HepG2 (cell line): ENCODE measurements at regions not wholly inside any gene's neighbourhood (a gene's known extent, or its start where the extent isn't known, plus 50 kb on each side); places are given as distances from the start of the nearest gene placed in this dataset.

Experiments used
- ATAC-seq: fragments of 200-7000 bp; cut with Tn5 transposase; 3 replicates; pipeline ENCODE4 v1.9.1; 2020; ENCODE audit warnings: mild to moderate bottlenecking, moderate library complexity
- BruUV-seq: library from RNA; stranded (reverse); fragments of 400-500 nt; replicated peaks from 2 replicates; lab custom pipeline; 2021; lab: Mats Ljungman, UMichigan
- CTCF ChIA-PET: fragments of 300-600 bp; formaldehyde crosslinking; extraction: SDS; loops from one replicate; lab custom pipeline; 2021; ENCODE audit warnings: low total read pairs, inconsistent platforms, low intra/inter-chr PET ratio; lab: Yijun Ruan, JAX
- POLR2A ChIA-PET: fragments of 350-600 bp; sonication (Branson Sonifier 250); formaldehyde crosslinking; loops from one replicate; lab custom pipeline; 2020; ENCODE audit warnings: antibody characterized with exemption, inconsistent platforms; lab: Yijun Ruan, JAX
- DNase-seq: peaks from one replicate; pipeline ENCODE4 v3.0.0-alpha.2; 2015; ENCODE audit warnings: low spot score
- FAIRE-seq: peaks from 3 replicates; lab custom pipeline; 2011; peaks lifted over from hg19 to GRCh38; lab: Jason Lieb, UNC
- H2AFZ ChIP-seq: one replicate; pipeline ENCODE4 v1.6.1; 2011; ENCODE audit warnings: low read length, inconsistent platforms
- H3K27ac ChIP-seq: fragments of 300-600 bp; 3 replicates; pipeline ENCODE4 v1.8.0; 2011; ENCODE audit warnings: mixed run types, mild to moderate bottlenecking, mixed read lengths, low read length, inconsistent platforms; ENCODE audit not compliant: insufficient read depth; ENCODE audit errors: extremely low read length
- H3K27me3 ChIP-seq, 2 experiments: fragments of 200-600 bp in 1 of 2; 2 replicates in 1 of 2; 3 replicates in 1 of 2; pipeline versions ENCODE4 v1.6.0 to v1.8.0; 2011; ENCODE audit warnings: low read length in 2 of 2, mild to moderate bottlenecking in 2 of 2, moderate library complexity in 2 of 2, inconsistent platforms in 1 of 2; ENCODE audit not compliant: insufficient read depth in 2 of 2, control insufficient read depth in 1 of 2
- H3K36me3 ChIP-seq, 2 experiments: fragments of 200-600 bp in 1 of 2; replicated peaks in 1 of 2; 2 replicates in 1 of 2; 3 replicates in 1 of 2; pipeline versions ENCODE4 v1.5.1 to v1.8.0; 2011; ENCODE audit warnings: low read length in 2 of 2, inconsistent platforms in 1 of 2; ENCODE audit not compliant: insufficient read depth in 2 of 2, control insufficient read depth in 1 of 2
- H3K4me1 ChIP-seq: 2 replicates; pipeline ENCODE4 v1.5.1; 2012; ENCODE audit warnings: low read length, inconsistent platforms; ENCODE audit not compliant: insufficient read depth
- H3K4me2 ChIP-seq: 2 replicates; pipeline ENCODE4 v1.6.0; 2011; ENCODE audit warnings: low read depth, low read length, inconsistent platforms
- H3K4me3 ChIP-seq, 3 experiments: fragments of 200-600 bp in 1 of 3; sonication (generic), shearing (Covaris generic) in 1 of 3; replicated peaks in 1 of 3; 2 replicates each; pipeline ENCODE4 v1.5.1; 2011 to 2016; ENCODE audit warnings: low read length in 3 of 3, inconsistent platforms in 2 of 3, low read depth in 2 of 3, mild to moderate bottlenecking in 2 of 3, control low read depth in 1 of 3, mixed read lengths in 1 of 3; ENCODE audit not compliant: insufficient read depth in 1 of 3
- H3K79me2 ChIP-seq: one replicate; pipeline ENCODE4 v1.6.1; 2011; ENCODE audit warnings: low read length, inconsistent platforms; ENCODE audit not compliant: insufficient read depth
- H3K9ac ChIP-seq: 2 replicates; pipeline ENCODE4 v1.6.0; 2011; ENCODE audit warnings: mild to moderate bottlenecking, low read depth, low read length, inconsistent platforms; ENCODE audit not compliant: insufficient read depth
- H3K9me3 ChIP-seq: 2 replicates; pipeline ENCODE4 v1.5.1; 2012; ENCODE audit warnings: mild to moderate bottlenecking, low read length
- H4K20me1 ChIP-seq: 2 replicates; pipeline ENCODE4 v1.6.0; 2011; ENCODE audit warnings: inconsistent platforms, mild to moderate bottlenecking, low read length, moderate library complexity; ENCODE audit not compliant: insufficient read depth
- ESRRA ChIP-seq: sonication (generic); formaldehyde crosslinking; IDR thresholded peaks from 2 replicates; pipeline ENCODE4 v1.5.1; 2020; ENCODE audit warnings: mild to moderate bottlenecking, low read depth, missing genetic modification reagents
- HMG20B ChIP-seq: conservative IDR thresholded peaks from 2 replicates; pipeline ENCODE4 v1.6.1; 2016; ENCODE audit warnings: missing genetic modification reagents, missing compliant biosample characterization
- MIXL1 ChIP-seq: IDR thresholded peaks from 2 replicates; pipeline ENCODE4 v1.6.1; 2016
- NPAS2 ChIP-seq: sonication (generic); formaldehyde crosslinking; IDR thresholded peaks from 2 replicates; pipeline ENCODE4 v1.8.0; 2022; ENCODE audit warnings: mild to moderate bottlenecking, missing genetic modification reagents, borderline replicate concordance
- PAWR ChIP-seq: sonication (generic); formaldehyde crosslinking; IDR thresholded peaks from 2 replicates; pipeline ENCODE4 v1.4.0; 2020; ENCODE audit warnings: missing genetic modification reagents, mild to moderate bottlenecking, borderline replicate concordance
- SMYD3 ChIP-seq: sonication (generic); formaldehyde crosslinking; IDR thresholded peaks from 2 replicates; pipeline ENCODE4 v1.8.1; 2023; ENCODE audit warnings: mild to moderate bottlenecking, missing genetic modification reagents
- SRSF1 ChIP-seq: fragments of 200-400 bp; formaldehyde crosslinking; optimal IDR thresholded peaks from 2 replicates; pipeline ENCODE3; 2017; ENCODE audit warnings: mild to moderate bottlenecking, low read depth, low read length, moderate library complexity
- ZNF263 ChIP-seq: sonication (generic); formaldehyde crosslinking; IDR thresholded peaks from 2 replicates; pipeline ENCODE4 v1.4.0; 2020; ENCODE audit warnings: missing genetic modification reagents
- ZNF577 ChIP-seq: sonication (generic); formaldehyde crosslinking; IDR thresholded peaks from 2 replicates; pipeline ENCODE4 v1.4.0; 2020; ENCODE audit warnings: mild to moderate bottlenecking, low read depth, missing genetic modification reagents, borderline replicate concordance
- WGBS: methylation state at CpG from one replicate; pipeline ENCODE4 v1.1.6; 2017; ENCODE audit warnings: low lambda C conversion rate; 5-methylcytosine and 5-hydroxymethylcytosine counted together
- in situ Hi-C: cut with HindIII; loops from 2 replicates; pipeline ENCODE4 v1.10.0; 2017; ENCODE audit warnings: low pct_unique_long_range_greater_than_20kb; ENCODE audit not compliant: extremely low pct_ligation_motif_present
- intact Hi-C: fragments of 100-400 bp; cut with micrococcal nuclease; formaldehyde crosslinking; loops from one replicate; pipeline ENCODE4 v1.10.0; 2022; ENCODE audit not compliant: unreplicated experiment
- TF ChIP-seq, protein P1 (sequence below): sonication (generic); formaldehyde crosslinking; IDR thresholded peaks from 2 replicates; pipeline ENCODE4 v1.4.0; 2020; ENCODE audit warnings: low read depth, missing genetic modification reagents
- TF ChIP-seq, protein P2 (sequence below): IDR thresholded peaks from 2 replicates; pipeline ENCODE4 v1.6.1; 2016; ENCODE audit warnings: missing compliant biosample characterization, missing genetic modification reagents, borderline replicate concordance
- TF ChIP-seq, protein P3 (sequence below): IDR thresholded peaks from 2 replicates; pipeline ENCODE4 v1.6.1; 2016

DNA sequence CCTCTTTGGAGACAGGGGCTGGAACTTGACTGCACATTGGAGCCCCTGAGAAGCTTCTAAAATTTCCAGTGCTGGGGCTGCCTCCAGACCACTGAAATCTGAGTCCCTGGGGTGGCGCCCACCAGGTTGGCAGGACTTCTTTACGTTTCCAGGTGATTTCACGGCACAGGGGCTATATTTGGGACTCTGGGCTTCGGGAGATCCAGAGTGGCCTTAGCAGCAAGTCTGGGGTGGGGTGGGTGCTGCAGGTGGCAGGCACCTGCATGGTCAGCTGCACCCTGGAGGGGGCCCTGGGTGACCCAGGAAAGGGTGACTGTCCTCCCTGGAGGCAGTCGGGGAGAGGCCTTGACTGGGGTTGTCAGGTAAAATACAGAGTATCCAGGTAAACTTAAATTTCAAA lies 135.5 kb upstream of the PHACTR3 start:
- H4K20me1 ChIP-seq: no peaks in the 10 kb centered on the region

More for the DNA sequence above, 135.5 kb upstream of the PHACTR3 start:
- ChIA-PET POLR2A (no interaction called here), CTCF (no interaction called here)
- H3K9ac ChIP-seq: no peak overlapping the region
- FAIRE-seq (no peak), DNase-seq (no peak), ATAC-seq (no peak)
- no peaks in the 10 kb centered on the region for H3K36me3 ChIP-seq
- BruUV-seq: no TSS peak
- H3K27me3 ChIP-seq: peaks cover 5 to 70% of the 10 kb centered on the region in 2 experiments; a peak in 4 of 5 replicates
- TF ChIP-seq SRSF1 (no peak), ZNF263 (CRISPR knock-in tag) (no peak), ESRRA (CRISPR knock-in tag) (no peak), HMG20B (CRISPR knock-in tag) (no peak), ZNF577 (CRISPR knock-in tag) (no peak), PAWR (no peak), NPAS2 (CRISPR knock-in tag) (no peak), MIXL1 (CRISPR knock-in tag) (no peak), SMYD3 (CRISPR knock-in tag) (no peak)
- TF ChIP-seq, protein P1, sequence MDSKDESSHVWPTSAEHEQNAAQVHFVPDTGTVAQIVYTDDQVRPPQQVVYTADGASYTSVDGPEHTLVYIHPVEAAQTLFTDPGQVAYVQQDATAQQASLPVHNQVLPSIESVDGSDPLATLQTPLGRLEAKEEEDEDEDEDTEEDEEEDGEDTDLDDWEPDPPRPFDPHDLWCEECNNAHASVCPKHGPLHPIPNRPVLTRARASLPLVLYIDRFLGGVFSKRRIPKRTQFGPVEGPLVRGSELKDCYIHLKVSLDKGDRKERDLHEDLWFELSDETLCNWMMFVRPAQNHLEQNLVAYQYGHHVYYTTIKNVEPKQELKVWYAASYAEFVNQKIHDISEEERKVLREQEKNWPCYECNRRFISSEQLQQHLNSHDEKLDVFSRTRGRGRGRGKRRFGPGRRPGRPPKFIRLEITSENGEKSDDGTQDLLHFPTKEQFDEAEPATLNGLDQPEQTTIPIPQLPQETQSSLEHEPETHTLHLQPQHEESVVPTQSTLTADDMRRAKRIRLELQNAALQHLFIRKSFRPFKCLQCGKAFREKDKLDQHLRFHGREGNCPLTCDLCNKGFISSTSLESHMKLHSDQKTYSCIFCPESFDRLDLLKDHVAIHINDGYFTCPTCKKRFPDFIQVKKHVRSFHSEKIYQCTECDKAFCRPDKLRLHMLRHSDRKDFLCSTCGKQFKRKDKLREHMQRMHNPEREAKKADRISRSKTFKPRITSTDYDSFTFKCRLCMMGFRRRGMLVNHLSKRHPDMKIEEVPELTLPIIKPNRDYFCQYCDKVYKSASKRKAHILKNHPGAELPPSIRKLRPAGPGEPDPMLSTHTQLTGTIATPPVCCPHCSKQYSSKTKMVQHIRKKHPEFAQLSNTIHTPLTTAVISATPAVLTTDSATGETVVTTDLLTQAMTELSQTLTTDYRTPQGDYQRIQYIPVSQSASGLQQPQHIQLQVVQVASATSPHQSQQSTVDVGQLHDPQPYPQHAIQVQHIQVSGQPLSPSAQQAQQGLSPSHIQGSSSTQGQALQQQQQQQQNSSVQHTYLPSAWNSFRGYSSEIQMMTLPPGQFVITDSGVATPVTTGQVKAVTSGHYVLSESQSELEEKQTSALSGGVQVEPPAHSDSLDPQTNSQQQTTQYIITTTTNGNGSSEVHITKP: no peak
- TF ChIP-seq, protein P2, sequence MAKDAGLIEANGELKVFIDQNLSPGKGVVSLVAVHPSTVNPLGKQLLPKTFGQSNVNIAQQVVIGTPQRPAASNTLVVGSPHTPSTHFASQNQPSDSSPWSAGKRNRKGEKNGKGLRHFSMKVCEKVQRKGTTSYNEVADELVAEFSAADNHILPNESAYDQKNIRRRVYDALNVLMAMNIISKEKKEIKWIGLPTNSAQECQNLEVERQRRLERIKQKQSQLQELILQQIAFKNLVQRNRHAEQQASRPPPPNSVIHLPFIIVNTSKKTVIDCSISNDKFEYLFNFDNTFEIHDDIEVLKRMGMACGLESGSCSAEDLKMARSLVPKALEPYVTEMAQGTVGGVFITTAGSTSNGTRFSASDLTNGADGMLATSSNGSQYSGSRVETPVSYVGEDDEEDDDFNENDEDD (CRISPR knock-in tag): no peak
- TF ChIP-seq, protein P3, sequence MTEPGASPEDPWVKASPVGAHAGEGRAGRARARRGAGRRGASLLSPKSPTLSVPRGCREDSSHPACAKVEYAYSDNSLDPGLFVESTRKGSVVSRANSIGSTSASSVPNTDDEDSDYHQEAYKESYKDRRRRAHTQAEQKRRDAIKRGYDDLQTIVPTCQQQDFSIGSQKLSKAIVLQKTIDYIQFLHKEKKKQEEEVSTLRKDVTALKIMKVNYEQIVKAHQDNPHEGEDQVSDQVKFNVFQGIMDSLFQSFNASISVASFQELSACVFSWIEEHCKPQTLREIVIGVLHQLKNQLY (CRISPR knock-in tag): no peak
- peaks cover 12% of the 10 kb centered on the region for H3K4me1 ChIP-seq
- in situ Hi-C loops (no loop called here), intact Hi-C loops (no loop called here)
- no peak overlapping the region for H3K4me2 ChIP-seq
- H3K9me3 ChIP-seq: no peaks in the 10 kb centered on the region
- H2AFZ ChIP-seq: no peak overlapping the region
- no peaks in the 10 kb centered on the region for H3K79me2 ChIP-seq
- WGBS: 0% methylated on average over 2 of the region's 5 CpGs
- H3K27ac ChIP-seq: no peak overlapping the region
- H3K4me3 ChIP-seq: no peak overlapping the region
